ENCODE measurements at regions not wholly inside any gene's neighbourhood (a gene's known extent, or its start where the extent isn't known, plus 50 kb on each side); places are given as distances from the start of the nearest gene placed in this dataset.

DNA sequence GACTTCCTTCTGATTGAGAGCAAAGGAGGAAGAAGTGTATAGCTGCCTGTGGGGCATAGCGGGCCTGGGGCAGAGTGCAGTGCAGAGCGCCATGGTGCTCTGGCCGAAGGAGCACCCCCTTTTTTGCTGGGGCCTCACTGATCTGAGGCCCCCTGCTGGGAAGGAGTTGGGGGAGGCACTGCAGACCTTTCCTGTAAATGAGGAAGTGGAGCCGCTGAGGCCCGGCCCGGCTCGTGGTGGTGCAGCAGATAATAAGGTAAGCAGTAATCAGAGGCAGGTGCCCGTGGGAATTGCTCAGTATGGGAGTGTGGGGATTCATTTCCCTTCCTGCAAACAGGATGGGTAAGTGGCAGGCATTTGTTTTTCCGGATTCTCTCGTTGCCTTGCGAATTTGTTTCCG is 373.7 kb upstream of the MKI67 start:
- DNase-seq, result no peak

DNA sequence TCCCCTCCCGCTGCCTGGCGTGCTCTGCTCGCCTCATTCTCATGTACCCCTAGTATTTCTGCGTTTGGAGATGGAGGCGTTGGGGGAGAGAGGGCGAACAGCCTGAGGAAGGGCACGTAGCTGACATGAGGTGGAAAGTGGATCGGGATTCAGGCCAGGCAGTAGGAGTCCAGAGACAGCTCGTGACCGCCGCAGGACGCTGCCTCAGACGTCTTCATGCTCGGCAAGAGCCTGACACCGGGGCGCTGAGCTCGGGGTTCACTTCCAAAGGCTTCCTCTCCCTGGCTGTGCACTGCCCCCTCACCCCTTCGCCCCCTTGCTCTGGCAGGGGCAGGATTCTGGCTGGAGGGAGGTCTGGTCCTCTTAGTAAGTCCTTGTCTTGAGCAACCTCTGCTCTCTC is 374.4 kb upstream of the MKI67 start:
- no peak for DNase-seq

DNA sequence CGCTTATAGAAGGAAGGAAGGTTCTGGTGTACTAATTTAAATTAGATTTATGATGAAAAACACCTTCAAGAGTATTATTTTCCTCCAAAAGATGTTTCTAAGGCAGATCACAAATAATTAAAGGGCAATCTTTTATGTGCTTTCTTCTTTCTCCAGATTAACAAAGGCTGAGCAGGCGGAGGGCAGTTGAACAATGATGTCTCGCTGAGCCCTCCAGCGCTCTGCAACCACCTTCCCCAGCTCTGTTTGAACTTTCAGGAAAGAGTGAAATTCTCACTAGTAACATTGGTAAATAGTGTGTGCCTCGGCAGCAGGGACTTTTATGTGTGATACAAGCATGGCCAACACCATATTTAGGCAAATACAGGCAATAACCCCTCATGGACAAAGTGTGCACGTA is 379.1 kb upstream of the MKI67 start:
- DNase-seq, result no peak

DNA sequence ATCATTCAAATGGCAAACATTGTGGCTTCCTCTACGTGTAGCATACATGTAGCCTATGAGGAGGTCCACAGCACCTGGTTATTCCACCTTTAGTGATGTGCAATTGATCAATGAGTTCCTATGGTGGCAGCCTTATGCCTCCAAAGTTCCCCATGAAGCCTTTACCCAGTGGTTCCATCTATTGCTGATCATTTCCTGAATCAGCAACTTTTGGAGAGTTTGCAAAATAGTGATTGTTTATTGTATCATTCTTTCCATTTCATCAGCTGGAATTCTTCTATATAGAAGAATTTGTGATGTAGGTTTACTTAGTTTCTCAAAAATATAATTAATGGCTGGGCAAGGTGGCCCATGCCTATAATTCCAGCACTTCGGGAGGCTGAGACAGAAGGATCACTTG is 380.2 kb upstream of the MKI67 start:
- DNase-seq, result no peak

DNA sequence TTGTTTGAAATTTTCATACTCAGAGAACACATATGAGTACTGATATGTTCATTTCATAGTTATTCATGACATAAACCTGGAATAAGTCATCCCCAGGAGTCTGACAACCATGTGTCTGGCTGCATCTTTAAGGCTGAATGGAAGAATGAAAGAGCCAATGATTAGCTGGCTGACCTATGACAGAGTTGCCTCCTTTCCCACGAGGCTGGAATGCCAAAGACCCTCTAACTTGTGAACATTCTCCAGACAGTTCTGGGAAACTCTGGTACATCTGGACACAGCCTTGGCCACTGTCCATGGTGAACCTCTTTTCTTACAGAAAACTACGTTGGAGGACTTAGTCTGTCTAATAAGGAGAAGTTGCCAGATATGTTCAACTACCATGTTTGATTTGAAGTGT is 380.8 kb upstream of the MKI67 start:
- DNase-seq, result no peak

DNA sequence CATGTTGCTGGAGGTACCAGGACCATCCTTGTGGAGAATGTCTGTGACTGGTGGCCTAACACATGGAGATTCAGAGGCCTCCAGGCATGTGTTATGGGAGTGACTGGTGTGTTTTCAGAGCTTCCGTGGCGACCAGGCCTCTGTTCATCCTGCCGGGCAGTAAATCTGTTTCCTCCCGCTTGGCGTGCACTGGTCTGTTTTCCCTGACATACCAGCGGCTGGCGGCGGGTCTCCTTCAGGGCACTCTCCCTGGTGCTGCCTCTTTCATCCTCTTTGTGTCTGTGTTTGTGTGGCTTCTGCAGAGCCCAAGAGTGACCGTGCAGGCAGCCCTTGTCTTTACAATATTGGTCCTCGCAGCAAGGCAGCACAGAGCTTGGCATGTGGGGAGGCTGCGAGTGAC is 385.1 kb upstream of the MKI67 start:
- DNase-seq, result no peak

DNA sequence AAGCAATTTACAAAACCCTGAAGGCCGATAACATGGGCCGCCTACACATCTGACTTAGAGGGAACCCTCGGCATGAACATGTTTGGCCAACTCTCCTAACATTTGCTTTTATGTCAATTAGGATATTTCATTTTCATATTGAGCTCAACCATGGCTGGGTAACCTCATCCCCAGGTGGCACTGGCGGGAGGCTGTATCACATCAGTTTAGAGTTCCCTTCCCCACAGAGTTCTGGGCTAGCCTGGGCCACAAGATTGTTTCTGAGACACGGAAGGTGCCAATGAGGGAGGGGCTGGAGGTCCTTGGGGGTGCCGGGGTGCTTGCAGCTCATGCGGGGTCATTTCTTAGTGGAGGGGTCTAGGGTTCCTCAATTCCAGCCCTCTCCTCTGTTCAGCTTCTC is 386.5 kb upstream of the MKI67 start:
- DNase-seq, result no peak

DNA sequence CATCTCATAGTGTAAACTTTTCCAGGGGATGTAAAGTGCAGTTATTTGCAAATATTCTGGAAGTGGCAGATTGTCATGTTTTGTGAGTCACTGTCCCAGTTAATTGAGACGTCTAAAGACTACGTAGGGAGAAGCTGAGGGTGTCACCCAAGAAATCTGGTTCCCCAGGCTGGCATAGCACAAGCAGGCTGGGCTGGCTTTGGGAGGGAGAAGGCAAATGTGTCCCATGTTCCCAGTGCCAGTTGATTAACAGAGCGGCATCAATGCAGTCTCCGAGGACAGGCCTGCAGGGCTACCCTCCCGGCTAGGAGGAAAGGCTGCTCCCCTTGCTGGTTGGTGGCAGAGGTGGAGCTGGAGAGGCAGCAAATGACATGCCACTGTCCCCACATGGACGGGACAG is 388.3 kb upstream of the MKI67 start:
- DNase-seq, result no peak

DNA sequence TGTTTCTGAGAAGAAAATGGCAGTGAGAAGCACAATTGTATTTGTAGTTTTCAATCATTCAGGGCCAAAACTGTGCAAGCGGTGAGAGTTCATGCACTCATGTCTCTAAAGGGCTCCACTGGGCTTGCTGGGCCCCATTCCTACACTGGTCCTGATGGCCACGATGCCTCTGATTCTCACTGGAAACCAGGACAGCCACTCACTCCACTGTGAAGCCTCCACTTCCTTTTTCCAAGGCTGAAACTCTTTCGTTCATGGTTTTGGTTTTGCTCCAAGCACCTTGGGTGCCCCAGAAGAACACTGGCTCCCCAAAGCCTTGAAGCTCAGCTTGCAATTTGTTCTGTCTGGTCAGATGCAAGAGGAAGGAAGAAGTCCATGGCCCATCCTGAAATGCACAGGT is 390.0 kb upstream of the MKI67 start:
- DNase-seq, result no peak

DNA sequence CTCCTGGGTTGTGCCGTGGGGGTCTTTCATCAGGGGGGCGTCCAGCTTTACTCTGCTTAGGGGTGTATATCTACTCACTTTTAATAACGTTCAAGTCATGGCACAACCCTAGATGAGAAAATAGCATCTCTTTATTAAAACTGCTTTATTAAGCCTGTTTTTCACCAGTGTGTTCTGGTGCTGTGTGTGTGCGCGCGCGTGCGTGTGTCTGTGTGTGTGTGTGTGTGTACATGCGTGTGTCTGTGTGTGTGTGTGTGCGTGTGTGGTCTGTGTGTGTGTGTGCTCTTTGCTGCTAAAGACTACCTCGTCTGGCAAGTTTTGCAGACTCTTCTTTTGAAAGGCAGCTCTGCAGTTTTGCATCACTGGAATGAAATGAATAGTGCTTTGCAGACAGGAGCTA is 390.9 kb upstream of the MKI67 start:
- DNase-seq, result no peak

DNA sequence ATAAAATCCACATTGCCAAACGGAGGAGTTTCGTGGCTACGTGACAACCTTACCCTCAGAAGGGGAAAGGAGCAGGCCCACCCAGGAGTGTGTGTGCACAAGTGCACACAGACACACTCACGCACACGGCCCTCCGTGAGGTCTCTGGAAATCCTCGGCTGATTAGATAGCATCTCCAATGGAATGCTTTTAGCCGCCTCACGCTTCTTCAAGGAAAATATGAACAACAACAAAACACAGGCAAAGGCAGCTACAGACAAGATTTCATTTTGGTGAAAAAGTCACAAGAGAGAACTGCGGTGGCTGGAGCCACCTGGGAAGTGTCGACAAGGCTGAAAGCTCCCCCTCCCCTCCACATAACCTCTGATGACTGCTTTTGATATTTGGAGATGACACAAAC is 391.8 kb upstream of the MKI67 start:
- no peak for DNase-seq

DNA sequence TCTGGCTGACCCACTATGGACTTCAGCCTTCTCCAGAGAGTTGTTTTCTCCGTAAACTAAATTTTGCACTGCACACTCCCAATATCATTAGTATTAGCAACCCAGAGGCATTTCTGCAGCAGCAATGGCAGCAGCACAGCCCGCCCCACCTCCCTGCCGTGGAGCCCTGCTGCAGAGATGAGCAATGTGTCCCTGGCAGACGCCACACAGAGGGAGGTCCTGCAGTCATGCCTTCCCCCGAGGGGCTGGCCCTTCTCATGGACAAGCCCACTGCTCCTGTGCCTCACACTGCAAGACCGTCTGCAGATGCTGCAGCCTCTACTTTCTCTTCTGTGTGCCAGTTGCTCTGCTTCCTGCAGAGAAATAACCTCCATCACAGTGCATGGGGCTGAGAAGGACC is 393.4 kb upstream of the MKI67 start:
- no peak for DNase-seq

DNA sequence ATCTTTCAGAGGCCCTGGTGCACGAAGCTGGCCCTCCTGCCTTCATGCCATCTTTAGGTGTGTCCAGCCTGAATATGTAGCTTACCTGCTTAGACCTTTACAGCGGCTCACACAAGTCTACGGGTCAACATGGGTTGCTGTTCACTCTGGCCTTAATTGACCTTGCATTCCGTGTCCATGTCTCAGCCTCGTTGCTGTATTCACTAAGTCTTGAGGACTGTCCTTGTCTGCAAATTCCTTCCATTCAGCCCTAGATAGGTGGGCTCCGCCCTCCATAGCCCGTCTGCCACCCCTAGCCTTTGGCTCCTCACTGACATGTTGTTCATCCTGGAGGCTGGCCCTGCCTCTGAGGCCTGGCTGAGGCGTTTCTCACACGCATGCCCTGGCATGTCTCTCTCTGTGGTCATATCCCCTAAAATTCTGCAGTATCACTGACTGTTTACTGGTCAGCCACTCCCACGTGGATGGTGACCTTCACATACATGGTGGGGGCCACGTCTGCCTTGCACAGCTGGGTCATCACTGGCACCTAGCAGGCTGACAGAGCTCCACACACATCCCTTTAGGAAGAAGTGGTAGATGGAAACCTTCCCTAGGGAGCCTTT is 394.1 kb upstream of the MKI67 start:
- DNase-seq, result no peak

DNA sequence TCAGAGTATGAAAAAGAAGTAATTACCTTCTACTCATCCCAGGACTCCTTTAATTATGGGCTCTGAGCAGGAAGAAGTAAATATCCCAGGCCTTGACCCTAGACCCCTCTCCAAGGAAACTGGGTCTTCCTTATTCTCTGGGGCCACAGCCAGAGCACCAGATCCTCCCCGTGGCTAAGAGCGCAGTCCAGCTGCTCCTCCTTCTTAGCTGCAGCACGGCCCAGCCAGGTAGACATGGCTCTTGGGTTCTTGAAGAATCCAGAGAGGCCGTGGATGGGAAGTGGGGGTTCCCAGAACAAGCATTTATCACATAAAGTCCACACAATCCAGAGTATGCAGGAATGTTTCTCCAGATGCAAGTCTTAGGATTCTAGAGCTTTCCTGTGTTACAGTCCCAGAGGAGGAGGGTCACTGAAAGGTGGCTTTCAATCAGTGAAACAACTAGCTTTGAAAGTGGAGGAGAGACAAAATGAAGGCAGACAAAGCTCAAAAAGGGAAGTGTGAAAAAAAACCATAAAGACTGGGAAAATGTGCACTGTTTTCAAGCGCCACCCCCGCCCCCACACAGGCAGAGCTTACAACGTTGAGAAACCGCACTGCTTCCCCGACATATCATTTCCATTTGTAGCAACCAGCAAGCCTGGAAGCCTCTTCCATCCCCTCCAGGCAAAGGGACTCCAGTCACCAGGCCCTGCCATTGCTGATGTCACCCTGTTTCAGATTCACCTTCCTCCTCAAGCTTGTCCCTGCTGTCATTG is 396.5 kb upstream of the MKI67 start:
- DNase-seq, result no peak

DNA sequence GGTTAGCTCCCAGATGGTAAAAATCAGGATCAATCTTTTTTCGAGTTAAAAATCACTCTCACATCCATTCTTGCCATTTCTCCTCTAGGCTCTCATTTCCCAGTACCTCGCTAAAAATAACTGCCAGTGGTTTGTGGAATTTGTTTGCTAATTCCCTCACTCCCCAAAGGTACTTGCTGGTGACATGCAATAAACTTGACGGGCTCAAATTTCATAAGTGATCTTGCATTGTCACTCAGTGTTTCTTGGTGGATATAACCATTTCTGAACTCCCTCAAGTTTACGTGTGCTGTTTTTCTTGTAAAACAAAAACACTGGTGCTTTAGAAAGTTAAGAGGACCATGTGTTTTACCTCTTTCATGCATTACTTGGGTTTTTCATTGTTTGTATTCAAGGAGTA is 399.2 kb upstream of the MKI67 start:
- no peak for DNase-seq

DNA sequence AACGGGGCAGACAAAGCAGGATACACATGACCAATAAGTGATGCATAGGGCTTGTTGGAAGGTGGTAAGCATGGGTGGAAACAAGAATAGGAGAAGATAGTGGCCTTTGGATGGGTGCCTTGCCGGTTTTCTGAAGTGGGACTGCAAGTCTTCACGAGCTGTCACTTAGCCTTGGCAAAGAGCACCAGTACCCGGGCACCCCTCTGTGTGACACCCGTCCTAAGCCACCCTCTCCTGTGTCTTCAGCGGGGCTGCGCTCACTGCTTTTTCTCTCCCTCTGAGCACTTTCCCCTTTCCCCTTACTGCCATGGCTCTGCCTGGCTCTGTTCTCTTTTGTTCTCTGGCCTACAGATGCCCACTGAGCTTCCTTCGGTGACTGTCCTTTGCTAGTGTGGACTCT is 399.7 kb upstream of the MKI67 start:
- no peak for DNase-seq

DNA sequence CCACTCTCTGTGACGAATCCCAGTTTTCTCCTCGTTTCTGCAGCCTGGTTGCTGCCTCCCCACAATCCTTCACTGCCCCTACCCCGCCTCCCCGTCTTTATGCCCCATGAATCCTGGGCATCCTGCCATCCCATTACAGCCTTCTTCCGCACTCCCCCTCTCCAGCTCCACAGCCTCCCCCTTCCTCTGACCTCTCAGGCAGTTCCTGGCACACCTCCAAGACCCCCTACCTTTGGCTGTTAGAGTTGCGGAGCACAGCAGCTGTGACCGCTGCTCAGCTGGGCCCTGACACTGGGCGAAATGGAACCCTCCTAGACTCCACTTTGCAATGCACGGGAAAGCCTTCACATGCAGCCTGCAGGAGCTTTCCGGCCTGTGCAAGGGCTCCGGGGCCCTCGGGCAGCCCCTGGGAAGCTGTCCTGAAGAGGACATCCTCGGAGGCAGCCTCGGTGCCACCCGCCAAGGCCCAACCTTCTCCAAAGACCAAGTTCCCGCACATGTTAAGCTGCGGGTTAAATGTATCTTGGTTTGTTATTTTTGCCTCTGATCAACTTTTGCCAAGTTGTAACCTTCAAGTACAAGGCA is 400.7 kb upstream of the MKI67 start:
- DNase-seq, result no peak

DNA sequence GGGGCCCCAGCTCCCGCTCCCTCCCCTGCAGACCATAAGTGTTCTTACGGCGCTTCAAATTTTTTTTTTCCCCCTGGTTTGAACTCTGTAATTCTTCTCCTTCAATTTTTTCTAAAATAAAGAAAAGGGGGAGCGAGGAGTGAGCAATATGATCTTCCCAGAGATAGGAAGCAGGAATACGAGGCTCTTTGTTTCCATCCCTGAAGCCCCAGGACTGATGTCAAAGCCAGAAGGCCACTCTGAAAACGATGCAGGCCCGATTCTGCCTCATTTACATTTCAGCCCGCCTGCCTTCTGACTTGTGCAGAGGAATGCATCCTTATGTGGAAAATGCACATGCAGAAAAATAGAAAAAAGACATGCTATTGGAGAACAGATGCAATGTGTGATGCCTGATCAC is 401.5 kb upstream of the MKI67 start:
- DNase-seq, result no peak

DNA sequence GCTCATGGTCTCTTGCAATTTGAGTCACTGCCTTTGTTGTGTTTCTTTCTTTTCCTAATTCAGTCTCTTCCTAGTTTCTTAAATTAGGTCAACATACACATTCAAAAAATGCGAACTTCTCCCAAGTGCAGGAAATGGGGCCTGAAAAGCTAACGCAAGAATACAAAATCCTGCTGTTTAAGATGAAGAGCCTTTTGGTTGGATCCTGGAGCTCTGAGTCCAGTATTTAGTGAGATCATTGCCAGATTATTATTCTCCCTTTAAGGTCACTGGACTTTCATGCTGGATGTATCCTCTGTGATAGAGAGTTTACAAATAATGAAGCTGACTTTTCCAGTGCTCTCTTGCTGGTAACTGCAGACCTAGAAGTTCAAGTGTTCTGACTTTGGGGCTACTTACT is 401.9 kb upstream of the MKI67 start:
- no peak for DNase-seq

DNA sequence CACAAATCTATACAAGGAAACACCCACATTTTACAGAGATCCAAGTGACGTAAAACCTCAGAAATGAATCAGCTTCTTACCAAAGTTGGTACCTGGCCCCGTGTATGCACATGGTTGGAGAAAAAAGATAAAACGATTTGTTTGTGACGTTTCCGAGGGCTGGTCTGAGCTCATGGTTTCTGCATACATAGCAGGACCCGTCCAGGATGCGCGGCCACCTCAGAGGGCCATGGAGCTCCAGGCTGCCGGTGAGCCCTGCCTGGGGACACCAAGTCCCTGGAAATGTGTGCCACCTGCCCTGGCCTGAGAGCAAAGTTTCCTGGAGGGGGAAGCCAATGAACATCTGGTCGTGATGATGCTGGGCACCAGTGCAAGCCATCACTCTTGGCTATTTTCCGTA is 402.6 kb upstream of the MKI67 start:
- no peak for DNase-seq

DNA sequence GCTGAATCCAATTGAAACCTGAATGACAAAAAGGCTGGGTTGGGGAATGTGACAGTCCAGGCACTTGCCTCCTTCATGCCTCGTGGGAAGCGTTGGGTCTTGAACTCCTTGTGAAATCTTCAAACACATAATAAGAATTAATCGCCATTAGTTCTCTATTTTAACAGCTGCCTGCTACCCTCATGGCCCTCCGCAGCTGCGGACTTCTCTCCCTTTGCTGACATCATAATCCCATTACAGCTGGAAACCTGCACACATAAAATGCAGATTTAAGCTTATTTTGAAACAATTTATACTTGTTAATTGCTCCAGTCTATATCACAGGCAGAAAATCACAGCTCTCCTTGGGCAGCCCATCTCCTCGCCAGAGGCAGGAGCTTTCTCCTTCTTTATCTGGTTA is 403.0 kb upstream of the MKI67 start:
- DNase-seq, result no peak

DNA sequence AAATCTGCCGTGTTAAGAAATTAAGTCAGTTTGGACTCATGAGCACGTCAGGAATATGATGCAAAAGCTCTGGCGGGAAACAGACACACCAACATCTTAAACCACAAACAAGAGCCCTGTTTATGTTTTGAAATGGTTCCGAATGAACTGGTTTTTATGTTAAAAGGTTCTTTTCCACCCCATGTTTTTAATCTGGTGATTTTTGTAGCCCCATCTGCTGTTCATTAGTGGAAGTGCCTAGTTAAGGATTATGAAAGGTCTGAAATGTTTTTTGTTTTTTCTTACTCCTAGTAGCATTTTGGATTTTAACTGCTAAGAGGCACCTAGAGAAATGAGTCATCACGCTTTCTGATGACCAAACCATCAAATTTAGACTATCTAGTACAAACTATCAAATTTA is 404.1 kb upstream of the MKI67 start:
- DNase-seq, result no peak

DNA sequence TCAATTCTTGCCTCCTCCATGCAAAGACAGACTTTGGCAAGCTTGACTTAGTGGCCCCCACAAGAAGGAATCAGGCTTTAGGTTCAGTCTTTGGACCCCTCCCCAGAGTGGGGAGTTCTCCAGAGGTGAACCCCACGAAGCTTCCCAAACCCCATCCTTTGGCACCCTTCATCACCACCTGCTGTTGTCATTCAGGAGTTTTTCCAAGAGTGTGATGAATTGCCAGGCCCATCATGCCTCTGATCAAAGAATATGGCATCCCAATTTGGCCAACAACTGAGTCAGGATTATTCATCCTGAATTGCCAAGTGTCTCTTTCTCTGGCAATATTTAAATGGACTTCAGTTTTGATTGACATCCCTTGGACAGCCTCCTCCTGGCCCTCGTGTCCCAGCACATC is 404.7 kb upstream of the MKI67 start:
- no peak for DNase-seq

DNA sequence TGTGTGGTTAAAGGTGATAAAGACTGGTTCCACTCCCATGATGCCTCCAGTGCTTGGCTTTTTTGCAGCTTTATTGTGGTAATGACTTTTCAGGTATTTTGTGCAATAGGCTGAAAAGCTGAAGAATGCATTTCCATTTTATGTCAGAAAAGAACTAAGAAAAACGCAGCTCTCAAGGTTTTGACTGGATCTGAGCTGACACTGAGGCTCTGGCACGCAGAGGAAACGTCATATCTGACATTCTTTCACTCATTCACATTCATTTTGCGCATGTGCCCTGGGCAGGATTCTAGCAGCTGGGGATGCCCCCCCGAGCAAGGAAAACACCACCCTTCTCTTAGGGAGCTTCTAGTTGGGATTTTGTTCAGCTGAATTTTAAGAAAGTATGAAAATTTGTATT is 408.5 kb upstream of the MKI67 start:
- no peak for DNase-seq

DNA sequence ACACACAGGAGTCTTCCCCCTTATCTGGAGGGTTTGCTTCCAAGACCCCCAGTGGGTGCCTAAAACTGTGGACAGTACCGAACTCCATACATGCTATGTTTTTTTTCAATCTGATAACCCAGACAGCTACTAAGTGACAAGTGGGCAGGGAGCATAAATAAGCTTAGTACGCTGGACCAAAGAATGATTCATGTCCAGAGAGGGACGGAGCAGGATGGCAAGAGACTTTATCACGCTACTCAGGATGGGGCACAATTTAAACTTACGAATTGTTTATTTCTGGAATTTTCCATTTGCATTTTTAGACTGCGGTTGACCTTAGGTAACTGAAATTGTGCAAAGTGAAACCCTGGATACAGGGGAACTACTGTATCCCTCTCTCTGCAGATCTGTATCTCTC is 410.0 kb upstream of the MKI67 start:
- no peak for DNase-seq

All from stimulated activated CD4-positive, alpha-beta T cell treated with anti-CD3 and anti-CD28 coated beads, Interleukin-4, amount 100 ng/mL, for 1 hour (primary cell).